ENCODE measurements at regions not wholly inside any gene's neighbourhood (a gene's known extent, or its start where the extent isn't known, plus 50 kb on each side); places are given as distances from the start of the nearest gene placed in this dataset.

GRCh38 chr13:94859278-94859691, 146.9 kb upstream of the SOX21 start:
- H4K8ac ChIP-seq (ENCODE audit: low read length): peak overlapping the region; percentile 89
- H3K14ac ChIP-seq (ENCODE audit: low read length in 2 of 2): peak overlapping the region in 1 of 2 experiments; percentile 11
- H4K91ac ChIP-seq (ENCODE audit: low read length): no peak overlapping the region
- 22% methylated on average over 11 of the region's 11 CpGs for WGBS
- H3K18ac ChIP-seq (ENCODE audit: low read depth in 1 of 2, low read length in 2 of 2): peak overlapping the region in 1 of 2 experiments; percentile 89
- H3K4me2 ChIP-seq (ENCODE audit: low read length, poor library complexity, severe bottlenecking): no peak overlapping the region
- peak; percentile 94 for DNase-seq
- no peak overlapping the region for H2AK5ac ChIP-seq (ENCODE audit: low read length, severe bottlenecking)
- no peak overlapping the region for H2BK120ac ChIP-seq (ENCODE audit: low read depth, low read length)
- H3K4me1 ChIP-seq (ENCODE audit: control insufficient read depth, insufficient read depth, low read depth, low read length): no peaks in the 10 kb centered on the region
- no peak overlapping the region for H2BK5ac ChIP-seq (ENCODE audit: low read depth, low read length, poor library complexity, severe bottlenecking)
- H3K27ac ChIP-seq (ENCODE audit: low read length, poor library complexity, severe bottlenecking): no peak overlapping the region
- H3K27me3 ChIP-seq (ENCODE audit: control insufficient read depth in 1 of 2, insufficient read depth in 1 of 2, low read length in 2 of 2): peaks cover 8 to 16% of the 10 kb centered on the region in 2 experiments
- H3K4me3 ChIP-seq (ENCODE audit: insufficient read depth in 1 of 2, low read depth in 1 of 2, low read length in 2 of 2): no peak overlapping the region
- H3K23ac ChIP-seq (ENCODE audit: low read length in 2 of 2): no peak overlapping the region
- H3K36me3 ChIP-seq (ENCODE audit: control insufficient read depth in 1 of 2, insufficient read depth in 2 of 2, low read depth in 1 of 2, low read length in 2 of 2): no peaks in the 10 kb centered on the region
- H2AFZ ChIP-seq (ENCODE audit: low read depth, low read length): no peak overlapping the region
- no peak overlapping the region for H3K9ac ChIP-seq (ENCODE audit: low read length)
- peak overlapping the region; percentile 28 to 82 for H2BK12ac ChIP-seq (ENCODE audit: low read length in 2 of 2)
- H2BK15ac ChIP-seq (ENCODE audit: low read depth, poor library complexity, severe bottlenecking): no peak overlapping the region
- H3K9me3 ChIP-seq (ENCODE audit: control insufficient read depth, low read length): no peaks in the 10 kb centered on the region
- peak overlapping the region in 1 of 2 experiments; percentile 75 for H3K4ac ChIP-seq (ENCODE audit: low read depth in 1 of 2, low read length in 2 of 2)
- no peaks in the 10 kb centered on the region for H3K79me1 ChIP-seq (replicated peaks; ENCODE audit: low read length, poor library complexity, severe bottlenecking)

DNA sequence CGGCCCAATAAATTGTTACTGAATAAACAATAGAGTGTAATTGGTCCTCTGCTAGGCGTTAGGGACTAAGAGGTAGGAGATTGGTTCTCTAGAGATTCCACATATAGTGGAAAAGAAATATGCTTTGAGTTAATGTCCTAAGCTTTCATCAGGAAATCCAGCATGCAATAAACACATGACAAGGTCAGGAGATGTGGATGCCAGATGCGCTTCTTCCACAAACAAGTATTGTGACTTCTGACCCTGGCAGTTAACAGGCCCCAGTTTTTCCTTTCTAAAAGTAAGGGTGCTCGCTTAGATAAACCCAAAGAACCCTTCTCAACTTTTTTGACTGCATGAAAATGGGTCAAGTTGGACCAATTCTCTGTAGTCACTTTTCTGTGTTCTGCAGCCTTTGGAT, 146.5 kb upstream of the SOX21 start:
- Histone ChIP-seq H2AK5ac (ENCODE audit: low read length, severe bottlenecking) (no peak overlapping the region), H2BK15ac (ENCODE audit: low read depth, poor library complexity, severe bottlenecking) (no peak overlapping the region), H3K27me3 (ENCODE audit: control insufficient read depth in 1 of 2, insufficient read depth in 1 of 2, low read length in 2 of 2) (peaks cover 8 to 13% of the 10 kb centered on the region in 2 experiments), H3K9ac (ENCODE audit: low read length) (no peak overlapping the region), H3K23ac (ENCODE audit: low read length in 2 of 2) (no peak overlapping the region), H2AFZ (ENCODE audit: low read depth, low read length) (no peak overlapping the region), H2BK5ac (ENCODE audit: low read depth, low read length, poor library complexity, severe bottlenecking) (no peak overlapping the region), H3K36me3 (ENCODE audit: control insufficient read depth in 1 of 2, insufficient read depth in 2 of 2, low read depth in 1 of 2, low read length in 2 of 2) (no peaks in the 10 kb centered on the region), H3K79me1 (replicated peaks; ENCODE audit: low read length, poor library complexity, severe bottlenecking) (no peaks in the 10 kb centered on the region), H3K4ac (ENCODE audit: low read depth in 1 of 2, low read length in 2 of 2) (no peak overlapping the region), H3K27ac (ENCODE audit: low read length, poor library complexity, severe bottlenecking) (no peak overlapping the region), H3K4me1 (ENCODE audit: control insufficient read depth, insufficient read depth, low read depth, low read length) (no peaks in the 10 kb centered on the region), H4K91ac (ENCODE audit: low read length) (no peak overlapping the region), H3K18ac (ENCODE audit: low read depth in 1 of 2, low read length in 2 of 2) (no peak overlapping the region), H3K4me2 (ENCODE audit: low read length, poor library complexity, severe bottlenecking) (no peak overlapping the region), H4K8ac (ENCODE audit: low read length) (no peak overlapping the region), H3K9me3 (ENCODE audit: control insufficient read depth, low read length) (no peaks in the 10 kb centered on the region), H2BK12ac (ENCODE audit: low read length in 2 of 2) (no peak overlapping the region), H2BK120ac (ENCODE audit: low read depth, low read length) (no peak overlapping the region), H3K14ac (ENCODE audit: low read length in 2 of 2) (no peak overlapping the region), H3K4me3 (ENCODE audit: insufficient read depth in 1 of 2, low read depth in 1 of 2, low read length in 2 of 2) (no peak overlapping the region)
- WGBS: 28% methylated on average over 3 of the region's 4 CpGs
- peak; percentile 76 for DNase-seq

GRCh38 chr13:94854688-94855087, 142.3 kb upstream of the SOX21 start:
- Histone ChIP-seq H3K23ac (ENCODE audit: low read length in 2 of 2) (no peak overlapping the region), H3K79me1 (replicated peaks; ENCODE audit: low read length, poor library complexity, severe bottlenecking) (no peaks in the 10 kb centered on the region), H3K36me3 (ENCODE audit: control insufficient read depth in 1 of 2, insufficient read depth in 2 of 2, low read depth in 1 of 2, low read length in 2 of 2) (no peaks in the 10 kb centered on the region), H3K9ac (ENCODE audit: low read length) (no peak overlapping the region), H3K4me1 (ENCODE audit: control insufficient read depth, insufficient read depth, low read depth, low read length) (no peaks in the 10 kb centered on the region), H3K9me3 (ENCODE audit: control insufficient read depth, low read length) (no peaks in the 10 kb centered on the region), H3K4me3 (ENCODE audit: insufficient read depth in 1 of 2, low read depth in 1 of 2, low read length in 2 of 2) (no peak overlapping the region), H2BK12ac (ENCODE audit: low read length in 2 of 2) (peak overlapping the region in 1 of 2 experiments; percentile 29), H3K18ac (ENCODE audit: low read depth in 1 of 2, low read length in 2 of 2) (no peak overlapping the region), H2BK5ac (ENCODE audit: low read depth, low read length, poor library complexity, severe bottlenecking) (no peak overlapping the region), H3K27me3 (ENCODE audit: control insufficient read depth in 1 of 2, insufficient read depth in 1 of 2, low read length in 2 of 2) (peaks cover 0 to 5% of the 10 kb centered on the region in 2 experiments), H3K4ac (ENCODE audit: low read depth in 1 of 2, low read length in 2 of 2) (no peak overlapping the region), H2BK120ac (ENCODE audit: low read depth, low read length) (no peak overlapping the region), H4K8ac (ENCODE audit: low read length) (no peak overlapping the region), H2BK15ac (ENCODE audit: low read depth, poor library complexity, severe bottlenecking) (no peak overlapping the region), H3K27ac (ENCODE audit: low read length, poor library complexity, severe bottlenecking) (no peak overlapping the region), H3K14ac (ENCODE audit: low read length in 2 of 2) (no peak overlapping the region), H3K4me2 (ENCODE audit: low read length, poor library complexity, severe bottlenecking) (no peak overlapping the region), H4K91ac (ENCODE audit: low read length) (no peak overlapping the region), H2AK5ac (ENCODE audit: low read length, severe bottlenecking) (no peak overlapping the region), H2AFZ (ENCODE audit: low read depth, low read length) (no peak overlapping the region)
- no CpG with 5 or more reads among the region's 1 CpG for WGBS
- peak; percentile 48 for DNase-seq

DNA sequence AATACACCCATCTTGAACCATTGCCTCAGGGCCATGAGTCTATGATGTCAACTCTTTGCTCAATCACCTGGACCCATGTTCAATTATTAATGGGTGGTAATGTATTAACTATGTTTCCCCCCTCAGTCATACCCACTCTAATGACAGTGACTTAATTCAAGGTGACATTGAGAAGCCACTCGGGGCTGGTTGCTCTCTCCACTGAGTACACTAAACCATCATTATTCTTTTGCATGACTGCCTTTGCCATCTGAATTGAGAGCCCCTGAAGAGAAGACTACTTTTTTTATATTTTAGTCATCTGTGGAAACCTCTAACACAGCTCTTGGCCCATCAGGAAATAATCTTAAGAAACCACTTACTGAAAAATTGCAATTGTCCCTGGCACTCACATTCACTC, 139.2 kb upstream of the SOX21 start:
- no peak overlapping the region for H2BK5ac ChIP-seq (ENCODE audit: low read depth, low read length, poor library complexity, severe bottlenecking)
- no peaks in the 10 kb centered on the region for H3K9me3 ChIP-seq (ENCODE audit: control insufficient read depth, low read length)
- H3K4me3 ChIP-seq (ENCODE audit: insufficient read depth in 1 of 2, low read depth in 1 of 2, low read length in 2 of 2): no peak overlapping the region
- no peak overlapping the region for H2BK15ac ChIP-seq (ENCODE audit: low read depth, poor library complexity, severe bottlenecking)
- H2AFZ ChIP-seq (ENCODE audit: low read depth, low read length): no peak overlapping the region
- WGBS: 83% methylated on average over 1 of the region's 1 CpG
- H3K27ac ChIP-seq (ENCODE audit: low read length, poor library complexity, severe bottlenecking): no peak overlapping the region
- H4K8ac ChIP-seq (ENCODE audit: low read length): no peak overlapping the region
- H3K9ac ChIP-seq (ENCODE audit: low read length): no peak overlapping the region
- no peak overlapping the region for H2AK5ac ChIP-seq (ENCODE audit: low read length, severe bottlenecking)
- H2BK12ac ChIP-seq (ENCODE audit: low read length in 2 of 2): no peak overlapping the region
- H3K4me2 ChIP-seq (ENCODE audit: low read length, poor library complexity, severe bottlenecking): no peak overlapping the region
- no peak overlapping the region for H3K14ac ChIP-seq (ENCODE audit: low read length in 2 of 2)
- no peak overlapping the region for H2BK120ac ChIP-seq (ENCODE audit: low read depth, low read length)
- no peak overlapping the region for H3K23ac ChIP-seq (ENCODE audit: low read length in 2 of 2)
- no peaks in the 10 kb centered on the region for H3K36me3 ChIP-seq (ENCODE audit: control insufficient read depth in 1 of 2, insufficient read depth in 2 of 2, low read depth in 1 of 2, low read length in 2 of 2)
- no peaks in the 10 kb centered on the region for H3K79me1 ChIP-seq (replicated peaks; ENCODE audit: low read length, poor library complexity, severe bottlenecking)
- H3K18ac ChIP-seq (ENCODE audit: low read depth in 1 of 2, low read length in 2 of 2): no peak overlapping the region
- peaks cover 0 to 5% of the 10 kb centered on the region in 2 experiments for H3K27me3 ChIP-seq (ENCODE audit: control insufficient read depth in 1 of 2, insufficient read depth in 1 of 2, low read length in 2 of 2)
- H4K91ac ChIP-seq (ENCODE audit: low read length): no peak overlapping the region
- H3K4ac ChIP-seq (ENCODE audit: low read depth in 1 of 2, low read length in 2 of 2): no peak overlapping the region
- DNase-seq: no peak
- H3K4me1 ChIP-seq (ENCODE audit: control insufficient read depth, insufficient read depth, low read depth, low read length): no peaks in the 10 kb centered on the region
